GM18505 (cell line): ENCODE measurements at regions not wholly inside any gene's neighbourhood (a gene's known extent, or its start where the extent isn't known, plus 50 kb on each side); places are given as distances from the start of the nearest gene placed in this dataset.

Experiments used
- ATAC-seq: cut with Tn5 transposase; IDR thresholded peaks from one replicate; pipeline ENCODE4 v1.9.1; 2021; ENCODE audit not compliant: unreplicated experiment
- POLR2A ChIP-seq: IDR thresholded peaks from 4 replicates; pipeline ENCODE4 v1.6.1; 2011; ENCODE audit warnings: borderline replicate concordance; ENCODE audit not compliant: insufficient read depth, insufficient read length; ENCODE audit errors: extremely low read depth

GRCh38 chr11:109870297-109870696, 222.9 kb upstream of the ZC3H12C start:
- no peak for TF ChIP-seq POLR2A
- ATAC-seq = no peak

GRCh38 chr11:109877043-109877442, 216.1 kb upstream of the ZC3H12C start:
- TF ChIP-seq POLR2A = no peak
- no peak for ATAC-seq

- no peak for TF ChIP-seq POLR2A
- ATAC-seq = no peak
Observed at GRCh38 chr11:109884501-109884900, 208.7 kb upstream of the ZC3H12C start.

GRCh38 chr11:109885006-109885405, 208.2 kb upstream of the ZC3H12C start:
- ATAC-seq = no peak
- TF ChIP-seq POLR2A = no peak

- ATAC-seq = no peak
- TF ChIP-seq POLR2A = no peak
Observed at GRCh38 chr11:109892321-109892794, 200.8 kb upstream of the ZC3H12C start.

GRCh38 chr11:109894242-109894641, 198.9 kb upstream of the ZC3H12C start:
- no peak for ATAC-seq
- no peak for TF ChIP-seq POLR2A

GRCh38 chr11:109898592-109898991, 194.6 kb upstream of the ZC3H12C start:
- ATAC-seq = no peak
- TF ChIP-seq POLR2A = no peak

- no peak for ATAC-seq
- no peak for TF ChIP-seq POLR2A
Observed at GRCh38 chr11:109902764-109903433, 190.3 kb upstream of the ZC3H12C start.

- no peak for ATAC-seq
- no peak for TF ChIP-seq POLR2A
Observed at GRCh38 chr11:109911488-109911887, 181.7 kb upstream of the ZC3H12C start.

- no peak for ATAC-seq
- TF ChIP-seq POLR2A = no peak
Observed at GRCh38 chr11:109914038-109914437, 179.2 kb upstream of the ZC3H12C start.

- no peak for TF ChIP-seq POLR2A
- no peak for ATAC-seq
Observed at GRCh38 chr11:109914809-109915653, 178.2 kb upstream of the ZC3H12C start.

GRCh38 chr11:109926941-109927340, 166.3 kb upstream of the ZC3H12C start:
- no peak for ATAC-seq
- no peak for TF ChIP-seq POLR2A

- ATAC-seq = no peak
- no peak for TF ChIP-seq POLR2A
Observed at GRCh38 chr11:109929308-109929707, 163.9 kb upstream of the ZC3H12C start.

- TF ChIP-seq POLR2A = no peak
- ATAC-seq = no peak
Observed at GRCh38 chr11:109933126-109933525, 160.1 kb upstream of the ZC3H12C start.
